SU-DHL-6 (cell line): ENCODE measurements at regions not wholly inside any gene's neighbourhood (a gene's known extent, or its start where the extent isn't known, plus 50 kb on each side); places are given as distances from the start of the nearest gene placed in this dataset.

ENCODE experiments used
- H2AFZ ChIP-seq: fragments of 200-600 bp; sonication (generic); 2 replicates; pipeline ENCODE4 v1.6.1; 2014; ENCODE audit warnings: low read depth, mild to moderate bottlenecking, moderate library complexity, mixed read lengths, antibody characterized with exemption, low read length; ENCODE audit not compliant: severe bottlenecking
- H3F3A ChIP-seq: fragments of 200-600 bp; shearing (Covaris generic); 2 replicates; pipeline ENCODE4 v1.6.0; 2016; ENCODE audit warnings: antibody characterized with exemption, mild to moderate bottlenecking; ENCODE audit not compliant: insufficient read depth
- H3K27ac ChIP-seq: fragments of 200-600 bp; sonication (generic); 2 replicates; pipeline ENCODE4 v1.5.1; 2016; ENCODE audit warnings: low read depth, mild to moderate bottlenecking, low read length, moderate library complexity, mixed read lengths
- H3K27me3 ChIP-seq: fragments of 200-600 bp; sonication (generic), shearing (Covaris generic); 2 replicates; pipeline ENCODE4 v1.6.0; 2014; ENCODE audit warnings: mild to moderate bottlenecking, low read length
- H3K36me3 ChIP-seq: fragments of 200-600 bp; sonication (generic); 2 replicates; pipeline ENCODE4 v1.6.1; 2014; ENCODE audit warnings: mild to moderate bottlenecking, low read length, mixed read lengths
- H3K4me2 ChIP-seq: fragments of 300-600, 200-600 bp; shearing (Covaris generic), sonication (generic); 2 replicates; pipeline ENCODE4 v1.6.0; 2014; ENCODE audit warnings: low read length, low read depth, mild to moderate bottlenecking; ENCODE audit not compliant: poor library complexity, severe bottlenecking
- H3K4me3 ChIP-seq: fragments of 200-600 bp; sonication (generic); 2 replicates; pipeline ENCODE4 v1.5.1; 2014; ENCODE audit warnings: antibody characterized with exemption, low read length, mild to moderate bottlenecking, mixed read lengths; ENCODE audit not compliant: insufficient read depth, poor library complexity, severe bottlenecking
- H3K79me2 ChIP-seq: fragments of 200-600 bp; sonication (generic); 2 replicates; pipeline ENCODE4 v1.6.1; 2014; ENCODE audit warnings: mild to moderate bottlenecking, low read length, moderate library complexity; ENCODE audit not compliant: insufficient read depth
- H3K9ac ChIP-seq: fragments of 200-600 bp; sonication (generic); 2 replicates; pipeline ENCODE4 v1.7.0; 2014; ENCODE audit warnings: mild to moderate bottlenecking, low read length
- H3K9me2 ChIP-seq: fragments of 200-600 bp; sonication (generic); replicated peaks from 2 replicates; pipeline ENCODE4 v1.6.1; 2014; ENCODE audit warnings: low read length; ENCODE audit not compliant: insufficient read depth
- H3K9me3 ChIP-seq: fragments of 200-600 bp; sonication (generic); 2 replicates; pipeline ENCODE4 v1.6.1; 2014; ENCODE audit warnings: low read length, mixed read lengths; ENCODE audit not compliant: insufficient read depth
- H4K20me1 ChIP-seq: fragments of 200-600 bp; sonication (generic); 2 replicates; pipeline ENCODE4 v1.6.1; 2014; ENCODE audit warnings: low read depth, mild to moderate bottlenecking, antibody characterized with exemption, low read length, moderate library complexity, mixed read lengths
- CTCF ChIP-seq: fragments of 200-600 bp; sonication (generic); IDR thresholded peaks from one replicate; pipeline ENCODE4 v1.5.1; 2017; ENCODE audit warnings: antibody characterized with exemption, mild to moderate bottlenecking, low read length, moderate library complexity; ENCODE audit not compliant: insufficient read depth, poor library complexity, severe bottlenecking
- EZH2phosphoT487 ChIP-seq: fragments of 200-600 bp; sonication (generic), shearing (Covaris generic); conservative IDR thresholded peaks from 2 replicates; pipeline ENCODE4 v1.6.1; 2018; ENCODE audit warnings: mild to moderate bottlenecking, antibody characterized with exemption, low read length, moderate library complexity, mixed read lengths

GRCh38 chr13:61148211-61148610 is 267.4 kb downstream of the PCDH20 start:
- Histone ChIP-seq H3K79me2 (no peaks in the 10 kb centered on the region), H3K9me2 (no peaks in the 10 kb centered on the region), H3F3A (no peaks in the 10 kb centered on the region), H3K27ac (no peak overlapping the region), H3K4me2 (no peak overlapping the region), H3K36me3 (no peaks in the 10 kb centered on the region; the same call in 1 of the 2 replicates), H3K4me3 (no peak overlapping the region), H4K20me1 (no peaks in the 10 kb centered on the region), H3K27me3 (no peaks in the 10 kb centered on the region), H2AFZ (no peak overlapping the region), H3K9me3 (peaks cover 14% of the 10 kb centered on the region; the same call in 1 of the 2 replicates), H3K9ac (no peak overlapping the region)
- TF ChIP-seq CTCF, result no peak
- TF ChIP-seq EZH2phosphoT487, result no peak

GRCh38 chr13:61146571-61146970 is 269.1 kb downstream of the PCDH20 start:
- Histone ChIP-seq H3K4me3 (no peak overlapping the region), H4K20me1 (no peaks in the 10 kb centered on the region), H3K27me3 (no peaks in the 10 kb centered on the region), H3F3A (no peaks in the 10 kb centered on the region), H2AFZ (no peak overlapping the region), H3K9ac (no peak overlapping the region), H3K4me2 (no peak overlapping the region), H3K36me3 (no peaks in the 10 kb centered on the region; the same call in 1 of the 2 replicates), H3K9me3 (peaks cover 14% of the 10 kb centered on the region; the same call in 1 of the 2 replicates), H3K27ac (no peak overlapping the region), H3K9me2 (no peaks in the 10 kb centered on the region), H3K79me2 (no peaks in the 10 kb centered on the region)
- no peak for TF ChIP-seq CTCF
- TF ChIP-seq EZH2phosphoT487, result no peak

- Histone ChIP-seq H3F3A (no peaks in the 10 kb centered on the region), H2AFZ (no peak overlapping the region), H3K4me3 (no peak overlapping the region), H3K36me3 (no peaks in the 10 kb centered on the region; the same call in 1 of the 2 replicates), H3K9me2 (no peaks in the 10 kb centered on the region), H3K79me2 (no peaks in the 10 kb centered on the region), H3K9ac (no peak overlapping the region), H4K20me1 (no peaks in the 10 kb centered on the region), H3K9me3 (peaks cover 14% of the 10 kb centered on the region; the same call in 1 of the 2 replicates), H3K27me3 (no peaks in the 10 kb centered on the region), H3K27ac (no peak overlapping the region), H3K4me2 (no peak overlapping the region)
- TF ChIP-seq CTCF, result no peak
- no peak for TF ChIP-seq EZH2phosphoT487
Observed at GRCh38 chr13:61146158-61146557, 269.5 kb downstream of the PCDH20 start.
